GM18870 (cell line): ENCODE measurements at regions not wholly inside any gene's neighbourhood (a gene's known extent, or its start where the extent isn't known, plus 50 kb on each side); places are given as distances from the start of the nearest gene placed in this dataset.
A peak's percentile ranks its signal among the peaks of the same experiment; 100 is the strongest.
"Not testable (repeated sequence)": the region's sequence is repeated elsewhere in the genome, so short reads cannot be mapped to it uniquely, and the experiment has no call there.

Experiments
- ATAC-seq: cut with Tn5 transposase; IDR thresholded peaks from one replicate; pipeline ENCODE4 v1.9.1; 2021; ENCODE audit warnings: moderate library complexity; ENCODE audit not compliant: unreplicated experiment

GRCh38 chr1:178020968-178021640 lies 51.2 kb upstream of the SEC16B start:
- no peak for ATAC-seq

GRCh38 chr1:178021950-178022349 lies 52.1 kb upstream of the SEC16B start:
- ATAC-seq = no peak

- ATAC-seq = peak; percentile 52
Measured at GRCh38 chr1:178023181-178023618, 53.3 kb upstream of the SEC16B start.

GRCh38 chr1:178024504-178024903 lies 54.6 kb upstream of the SEC16B start:
- ATAC-seq = no peak

GRCh38 chr1:178025613-178026356 lies 55.9 kb upstream of the SEC16B start:
- no peak for ATAC-seq

GRCh38 chr1:178028841-178029481 lies 59.1 kb upstream of the SEC16B start:
- ATAC-seq = no peak

- ATAC-seq = no peak
Measured at GRCh38 chr1:178030467-178030866, 60.6 kb upstream of the SEC16B start.

GRCh38 chr1:178031856-178032320 lies 62.0 kb upstream of the RASAL2 start:
- ATAC-seq = peak; percentile 79

GRCh38 chr1:178033019-178033418 lies 60.9 kb upstream of the RASAL2 start:
- ATAC-seq = no peak

GRCh38 chr1:178034676-178035075 lies 59.2 kb upstream of the RASAL2 start:
- ATAC-seq = no peak

GRCh38 chr1:178036090-178036489 lies 57.8 kb upstream of the RASAL2 start:
- no peak for ATAC-seq

- ATAC-seq = no peak
Measured at GRCh38 chr1:178037510-178038253, 56.2 kb upstream of the RASAL2 start.

- no peak for ATAC-seq
Measured at GRCh38 chr1:178038372-178038771, 55.5 kb upstream of the RASAL2 start.

GRCh38 chr1:178039891-178040290 lies 54.0 kb upstream of the RASAL2 start:
- ATAC-seq = no peak

GRCh38 chr1:178043940-178044339 lies 50.0 kb upstream of the RASAL2 start:
- not testable (repeated sequence) for ATAC-seq
